Fibroblast of the aortic adventitia (primary cell): ENCODE measurements at regions not wholly inside any gene's neighbourhood (a gene's known extent, or its start where the extent isn't known, plus 50 kb on each side); places are given as distances from the start of the nearest gene placed in this dataset.

Experiments used
- DNase-seq: peaks from one replicate; pipeline ENCODE4 v3.0.0-alpha.2; 2010; ENCODE audit warnings: low read depth
- H3K4me3 ChIP-seq: 2 replicates; pipeline ENCODE4 v1.5.1; 2011; ENCODE audit warnings: low read depth, mild to moderate bottlenecking, control low read depth, low read length, moderate library complexity
- CTCF ChIP-seq: IDR thresholded peaks from 2 replicates; pipeline ENCODE4 v1.5.1; 2011; ENCODE audit warnings: mild to moderate bottlenecking, low read length, control low read depth, inconsistent platforms; ENCODE audit not compliant: insufficient read depth

- no peak for TF ChIP-seq CTCF
- H3K4me3 ChIP-seq = no peak overlapping the region
- DNase-seq = no peak
Measured at GRCh38 chr6:147784371-147784770, 275.9 kb downstream of the SAMD5 start.

- no peak for DNase-seq
- no peak for TF ChIP-seq CTCF
- no peak overlapping the region for H3K4me3 ChIP-seq
Measured at GRCh38 chr6:147787417-147787816, 278.9 kb downstream of the SAMD5 start.

- H3K4me3 ChIP-seq = no peak overlapping the region
- no peak for DNase-seq
- no peak for TF ChIP-seq CTCF
Measured at GRCh38 chr6:147789430-147789947, 281.0 kb downstream of the SAMD5 start.

GRCh38 chr6:147793871-147794643, 285.6 kb downstream of the SAMD5 start:
- TF ChIP-seq CTCF = no peak
- no peak overlapping the region for H3K4me3 ChIP-seq
- DNase-seq = no peak

- TF ChIP-seq CTCF = no peak
- H3K4me3 ChIP-seq = no peak overlapping the region
- DNase-seq = no peak
Measured at GRCh38 chr6:147802459-147802858, 294.0 kb downstream of the SAMD5 start.

GRCh38 chr6:147805155-147805554, 296.7 kb downstream of the SAMD5 start:
- TF ChIP-seq CTCF = no peak
- no peak overlapping the region for H3K4me3 ChIP-seq
- no peak for DNase-seq

- no peak for DNase-seq
- H3K4me3 ChIP-seq = no peak overlapping the region
- TF ChIP-seq CTCF = no peak
Measured at GRCh38 chr6:147806697-147807096, 298.2 kb downstream of the SAMD5 start.
